DLD1 (cell line): ENCODE measurements at regions not wholly inside any gene's neighbourhood (a gene's known extent, or its start where the extent isn't known, plus 50 kb on each side); places are given as distances from the start of the nearest gene placed in this dataset.
"Not testable (repeated sequence)": the region's sequence is repeated elsewhere in the genome, so short reads cannot be mapped to it uniquely, and the experiment has no call there.

Experiments
- in situ Hi-C: cut with HindIII; loops from 2 replicates; pipeline ENCODE4 v1.10.0; 2017; ENCODE audit warnings: low sequenced_read_pairs

DNA sequence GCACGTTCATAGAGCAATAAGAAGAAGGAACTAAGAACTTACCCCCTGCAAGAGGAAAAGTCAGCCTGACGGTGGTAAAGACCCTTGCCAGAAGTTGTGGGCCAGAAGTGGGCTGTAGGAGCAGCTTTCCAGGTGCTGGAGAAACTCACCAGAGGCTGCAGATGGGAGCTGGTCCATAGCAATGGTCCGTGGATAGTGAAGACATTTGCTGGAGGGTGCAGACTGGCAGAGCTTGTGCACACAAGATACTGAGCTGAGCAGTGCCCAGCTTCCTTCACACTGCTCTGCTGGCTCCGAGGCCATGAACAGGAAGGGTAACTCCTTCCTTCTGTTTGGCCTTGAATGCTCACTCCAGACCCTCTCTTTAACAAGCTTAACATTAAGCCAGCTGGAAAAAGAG is 149.8 kb upstream of the BNIP2 start:
- in situ Hi-C loops, result no loop called here

DNA sequence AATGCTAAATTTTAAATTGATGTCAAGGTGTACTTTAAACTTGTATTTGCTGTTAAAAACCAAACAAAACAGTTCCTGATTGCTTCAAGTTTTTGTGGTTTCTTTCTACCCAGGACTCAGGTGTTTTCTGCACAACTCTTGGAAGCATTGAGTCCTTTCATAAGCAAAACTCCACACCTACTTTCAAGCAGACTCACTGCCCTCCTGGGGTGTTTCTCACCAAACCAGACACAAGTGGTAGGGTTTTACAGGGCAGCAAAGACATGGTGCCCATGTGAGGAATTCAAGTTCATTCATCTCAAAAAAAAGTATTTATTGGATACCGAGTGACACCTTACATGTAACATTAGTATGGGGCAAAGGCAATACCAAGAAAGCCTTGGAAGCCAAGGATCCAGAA is 146.7 kb upstream of the BNIP2 start:
- in situ Hi-C loops, result no loop called here

DNA sequence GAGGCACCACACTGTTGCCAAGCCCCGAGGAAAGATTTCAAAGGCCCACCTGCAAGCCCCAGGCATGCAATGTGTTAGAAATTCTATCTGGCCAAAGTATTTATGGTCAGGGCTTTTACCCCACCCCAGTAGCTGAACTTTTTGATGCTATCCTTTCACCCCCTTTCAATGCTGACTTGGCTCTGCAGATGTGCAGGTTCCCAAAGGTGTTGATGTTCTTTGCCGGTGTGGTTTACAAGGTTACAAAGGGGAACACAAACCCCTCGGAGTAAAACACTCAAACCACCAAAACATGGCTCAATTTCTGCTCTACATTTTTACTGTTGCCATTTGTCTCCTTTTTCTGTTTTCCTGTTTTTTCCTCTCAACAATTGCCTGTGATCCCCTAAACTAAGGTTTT is 145.4 kb upstream of the BNIP2 start:
- in situ Hi-C loops, result no loop called here

DNA sequence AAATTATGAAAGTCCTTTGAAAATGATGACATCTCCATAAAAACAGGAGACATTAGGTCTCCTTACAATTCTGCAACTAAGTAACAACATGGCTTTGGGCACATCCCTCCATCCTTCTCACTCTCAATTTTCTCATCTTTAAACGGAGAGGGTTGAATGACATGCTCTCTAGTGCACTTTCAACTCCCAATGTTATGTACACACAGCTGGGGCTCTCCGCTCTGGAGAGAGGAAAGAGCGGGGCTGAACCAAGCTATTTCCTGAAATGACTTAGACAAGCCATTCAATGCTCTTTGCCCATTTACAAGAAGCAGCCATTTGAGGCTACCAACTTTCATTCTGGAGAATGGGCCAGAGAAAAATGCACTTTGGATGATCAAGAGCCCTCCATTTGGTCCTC is 144.2 kb upstream of the BNIP2 start:
- in situ Hi-C loops, result no loop called here

DNA sequence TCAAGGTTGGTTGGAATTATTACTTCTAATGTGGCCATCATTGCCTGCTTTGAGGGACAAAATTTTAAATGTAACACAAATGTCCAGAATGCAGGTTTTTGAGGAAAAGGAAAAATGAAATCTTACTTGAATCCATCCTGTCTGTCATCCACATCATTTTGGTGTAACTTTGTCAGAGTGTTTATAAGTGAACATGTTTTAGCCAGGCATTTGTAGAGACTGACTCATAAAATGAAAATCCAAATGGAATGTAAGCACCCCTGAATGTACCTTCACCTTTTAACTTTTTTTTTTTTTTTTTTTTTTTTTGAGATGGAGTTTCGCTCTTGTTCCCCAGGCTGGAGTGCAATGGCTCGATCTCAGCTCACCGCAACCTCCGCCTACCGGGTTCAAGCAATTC is 141.8 kb upstream of the BNIP2 start:
- in situ Hi-C loops, result no loop called here

DNA sequence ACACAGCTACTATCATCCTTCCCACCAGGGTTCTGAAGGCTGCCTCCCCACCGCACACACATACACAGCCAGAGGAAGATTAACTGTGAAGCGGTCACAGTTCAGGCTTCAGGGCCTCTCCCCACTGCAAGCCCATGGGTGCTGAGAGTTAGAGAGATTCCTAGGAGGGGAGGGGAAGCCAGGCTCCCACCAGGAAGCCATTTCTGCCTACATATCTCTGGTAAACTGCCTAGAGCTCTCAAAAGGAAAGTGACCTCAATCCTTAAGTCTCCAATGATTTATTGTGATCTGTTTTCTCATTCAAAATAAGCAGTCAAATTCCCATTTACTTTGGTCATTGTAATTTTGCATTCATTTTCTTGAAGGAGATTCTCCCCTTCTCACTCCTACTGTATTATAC is 141.0 kb upstream of the BNIP2 start:
- in situ Hi-C loops, result no loop called here

GRCh38 chr15:59828861-59829260 is 139.7 kb upstream of the BNIP2 start:
- in situ Hi-C loops, result no loop called here

DNA sequence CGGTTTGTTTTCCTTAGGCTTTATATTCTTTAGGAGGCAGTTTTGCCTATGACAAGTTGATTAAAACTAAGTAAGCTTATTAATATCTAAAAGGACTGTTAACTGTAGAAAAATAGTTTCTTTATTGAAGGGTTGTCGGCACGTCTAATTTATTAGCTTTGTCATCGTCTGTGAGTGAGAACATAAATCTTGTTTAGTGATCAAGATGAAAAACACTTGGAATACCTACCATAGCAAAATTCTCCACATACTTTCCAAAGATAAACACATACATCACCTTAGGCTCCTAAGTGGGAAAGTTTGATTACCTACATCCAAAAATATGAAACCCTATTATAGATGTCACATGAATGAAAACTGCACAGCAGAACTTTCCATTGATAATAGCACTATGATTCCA is 139.1 kb upstream of the BNIP2 start:
- in situ Hi-C loops, result no loop called here

DNA sequence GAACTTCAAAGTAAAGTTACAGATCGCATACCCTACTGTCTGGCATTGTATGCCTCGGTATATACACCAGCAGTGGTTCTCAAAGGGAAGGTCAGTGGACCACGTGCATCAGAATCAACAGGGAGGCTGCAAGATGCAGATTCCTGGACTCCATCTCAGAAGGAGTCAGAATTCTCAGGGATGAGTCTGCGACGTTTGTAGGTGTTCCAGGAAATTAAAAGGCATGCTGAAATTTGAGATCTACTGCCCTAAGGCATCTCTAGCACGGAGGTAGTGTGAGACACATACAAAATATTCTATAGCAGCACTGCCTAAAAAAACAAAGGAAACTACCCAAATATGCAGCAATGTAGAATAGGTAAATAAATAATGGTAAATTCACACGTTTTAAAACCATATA is 136.8 kb upstream of the BNIP2 start:
- in situ Hi-C loops, result no loop called here

DNA sequence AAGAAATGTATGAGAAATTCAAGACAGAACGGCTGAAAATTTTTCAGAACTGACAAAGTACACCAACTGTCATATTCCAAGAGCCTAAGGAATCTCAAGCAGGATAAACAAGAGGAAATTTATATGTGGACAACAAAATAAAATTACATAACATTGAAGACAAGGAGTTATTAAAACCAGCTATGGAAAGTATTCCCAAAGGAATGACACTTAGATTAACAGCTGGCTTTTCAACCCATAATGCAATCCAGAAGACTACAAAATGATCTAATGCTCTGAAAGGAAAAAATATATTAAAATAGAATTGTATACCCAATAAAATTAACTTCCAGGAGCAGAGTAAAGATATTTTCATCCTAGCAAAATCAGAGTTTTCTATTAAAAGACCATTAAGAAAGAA is 132.2 kb upstream of the BNIP2 start:
- in situ Hi-C loops, result no loop called here

DNA sequence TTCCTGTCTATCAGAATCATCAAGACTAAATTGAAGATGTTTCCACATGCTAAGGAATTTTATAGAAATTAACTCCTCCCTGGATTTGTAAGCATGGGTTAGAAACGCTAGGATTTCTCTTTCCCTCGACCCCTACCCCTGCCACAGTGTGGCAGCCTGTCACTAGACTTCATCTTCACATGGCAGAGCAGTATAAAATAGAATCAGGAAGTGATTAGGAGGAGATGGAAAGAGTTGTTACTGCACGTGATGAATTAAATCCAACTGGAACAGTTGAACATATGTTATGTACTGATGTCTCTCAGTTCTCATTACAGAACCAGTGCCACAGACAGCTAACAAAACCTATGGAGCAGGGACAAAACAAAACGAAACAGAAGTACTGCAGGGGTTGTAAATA is 130.0 kb upstream of the BNIP2 start:
- in situ Hi-C loops, result no loop called here

DNA sequence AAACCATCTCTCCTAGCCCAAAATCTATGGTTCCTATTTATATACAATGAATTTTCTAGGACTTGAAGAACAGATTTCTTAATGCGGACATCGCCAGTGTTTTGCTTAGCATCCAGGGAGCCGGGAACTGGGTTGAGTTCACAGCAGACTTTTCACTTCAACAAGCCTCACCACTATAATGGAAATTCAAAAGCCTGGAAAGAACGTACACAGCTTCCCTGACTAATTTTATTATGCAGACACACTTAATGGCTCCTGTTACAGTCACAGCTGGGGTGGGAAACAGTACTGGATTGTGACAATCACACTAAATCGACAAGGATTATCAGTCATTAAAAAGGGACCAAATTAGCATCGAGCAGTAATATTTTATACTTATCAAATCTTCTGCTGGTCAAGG is 129.2 kb upstream of the BNIP2 start:
- in situ Hi-C loops, result no loop called here

GRCh38 chr15:59817834-59818233 is 128.7 kb upstream of the BNIP2 start:
- in situ Hi-C loops, result no loop called here

GRCh38 chr15:59817053-59817452 is 127.9 kb upstream of the BNIP2 start:
- in situ Hi-C loops, result no loop called here

GRCh38 chr15:59814409-59814808 is 125.3 kb upstream of the BNIP2 start:
- in situ Hi-C loops, result no loop called here

DNA sequence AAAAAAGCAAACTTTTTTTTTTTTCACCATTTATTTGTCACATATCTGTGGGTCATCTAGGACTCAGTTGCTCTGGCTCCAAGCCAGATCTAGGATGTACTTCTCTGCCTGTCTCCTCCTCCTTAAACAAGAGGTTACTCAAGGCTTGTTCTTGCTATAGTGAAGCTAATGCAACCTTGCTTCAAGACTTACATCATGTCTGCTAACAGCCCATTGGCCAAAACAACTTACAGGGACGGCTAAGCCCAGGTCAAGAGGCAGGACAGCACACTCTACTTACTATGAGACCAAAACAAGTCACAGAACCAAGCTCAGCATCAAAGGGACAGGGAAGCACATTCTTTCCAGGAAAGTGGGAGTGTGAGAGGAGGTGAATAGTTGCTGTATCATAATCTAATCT is 123.8 kb upstream of the BNIP2 start:
- in situ Hi-C loops, result no loop called here

DNA sequence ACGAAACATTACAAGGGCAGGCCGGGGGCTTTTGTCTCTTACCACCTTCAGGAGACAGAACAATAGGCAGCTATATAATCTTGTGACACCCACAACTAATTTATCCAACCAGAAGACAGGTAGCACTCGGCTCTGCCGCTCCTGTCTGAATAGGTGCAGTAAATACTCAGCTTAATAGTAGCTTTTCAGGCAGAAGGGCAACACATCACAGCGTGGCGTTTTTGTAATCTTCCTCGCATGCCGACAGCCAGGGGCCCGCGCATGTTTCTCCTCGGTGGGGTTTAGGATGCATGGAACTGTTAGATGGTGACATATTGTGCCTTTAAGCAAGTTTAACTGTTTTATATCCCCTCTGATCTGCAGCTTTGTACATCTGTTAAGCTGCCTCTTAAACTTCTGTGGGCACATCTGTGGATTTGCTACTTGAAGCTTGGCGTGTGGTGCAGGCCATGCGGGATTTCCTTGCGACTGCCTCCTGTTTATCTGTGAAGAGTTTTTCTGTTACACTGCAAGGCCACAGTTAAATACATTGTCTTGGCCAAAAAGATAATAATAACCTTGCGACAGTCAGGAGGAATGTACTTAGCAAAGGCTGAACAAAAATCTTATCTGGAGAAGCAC is 123.2 kb upstream of the BNIP2 start:
- in situ Hi-C loops, result no loop called here

DNA sequence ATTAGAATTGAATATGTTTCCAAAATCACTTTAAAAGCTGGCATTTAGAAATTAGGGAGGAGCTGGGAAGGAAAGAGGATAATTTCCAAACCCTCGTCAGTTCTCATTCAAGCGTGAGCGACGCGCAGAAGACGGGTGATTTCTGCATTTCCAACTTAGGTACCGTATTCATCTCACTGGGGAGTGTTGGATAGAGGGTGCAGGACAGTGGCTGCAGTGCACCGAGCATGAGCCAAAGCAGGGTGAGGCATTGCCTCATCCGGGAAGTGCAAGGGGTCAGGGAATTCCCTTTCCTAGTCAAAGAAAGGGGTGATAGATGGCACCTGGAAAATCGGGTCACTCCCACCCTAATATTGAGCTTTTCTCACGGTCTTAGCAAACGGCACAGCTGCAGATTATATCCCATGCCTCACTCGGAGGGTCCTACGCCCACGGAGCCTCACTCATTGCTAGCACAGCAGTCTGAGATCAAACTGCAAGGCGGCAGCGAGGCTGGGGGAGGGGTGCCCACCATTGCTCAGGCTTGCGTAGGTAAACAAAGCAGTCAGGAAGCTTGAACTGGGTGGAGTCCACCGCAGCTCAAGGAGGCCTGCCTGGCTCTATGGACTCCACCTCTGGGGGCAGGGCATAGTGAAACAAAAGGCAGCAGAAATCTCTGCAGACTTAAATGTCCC is 114.3 kb upstream of the BNIP2 start:
- in situ Hi-C loops, result not testable (repeated sequence)

GRCh38 chr15:59801649-59802048 is 112.5 kb upstream of the BNIP2 start:
- in situ Hi-C loops, result no loop called here

GRCh38 chr15:59798605-59798917 is 109.4 kb upstream of the BNIP2 start:
- in situ Hi-C loops, result no loop called here

- in situ Hi-C loops, result no loop called here
These were observed 108.9 kb upstream of the BNIP2 start for GRCh38 chr15:59797756-59798604.

GRCh38 chr15:59794229-59794886 is 105.2 kb upstream of the BNIP2 start:
- in situ Hi-C loops, result no loop called here
